GM18498 (cell line): ENCODE measurements at regions not wholly inside any gene's neighbourhood (a gene's known extent, or its start where the extent isn't known, plus 50 kb on each side); places are given as distances from the start of the nearest gene placed in this dataset.

ENCODE experiments used
- ATAC-seq: cut with Tn5 transposase; IDR thresholded peaks from one replicate; pipeline ENCODE4 v1.9.1; 2021; ENCODE audit warnings: mild to moderate bottlenecking, moderate library complexity; ENCODE audit not compliant: unreplicated experiment

GRCh38 chr18:54716586-54716985 lies 111.7 kb upstream of the RAB27B start:
- ATAC-seq, result no peak

GRCh38 chr18:54717673-54718407 lies 110.4 kb upstream of the RAB27B start:
- peak; percentile 90 for ATAC-seq

GRCh38 chr18:54718408-54718773 lies 109.9 kb upstream of the RAB27B start:
- ATAC-seq, result no peak

DNA sequence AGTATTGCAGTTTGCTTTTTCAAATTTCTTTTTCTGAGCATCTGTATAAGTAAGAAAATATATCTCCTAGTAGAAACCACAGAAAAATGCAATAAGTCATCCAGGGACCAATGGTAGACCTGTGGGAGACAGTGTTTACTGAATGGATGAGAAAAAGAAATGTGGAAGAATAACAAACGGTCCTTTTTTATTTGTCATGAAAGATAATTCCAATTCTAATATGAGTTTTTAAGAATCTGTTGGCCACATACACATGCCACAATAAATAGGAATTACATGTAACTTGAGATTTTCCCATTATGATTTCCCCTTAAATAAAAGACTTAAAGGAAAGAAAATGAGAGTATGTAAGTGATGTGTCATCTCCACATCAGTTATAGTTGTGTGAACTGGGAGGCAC lies 107.7 kb upstream of the RAB27B start:
- no peak for ATAC-seq

GRCh38 chr18:54726143-54726542 lies 102.1 kb upstream of the RAB27B start:
- ATAC-seq, result no peak

- no peak for ATAC-seq
These were observed 94.2 kb upstream of the RAB27B start for GRCh38 chr18:54734059-54734458.

DNA sequence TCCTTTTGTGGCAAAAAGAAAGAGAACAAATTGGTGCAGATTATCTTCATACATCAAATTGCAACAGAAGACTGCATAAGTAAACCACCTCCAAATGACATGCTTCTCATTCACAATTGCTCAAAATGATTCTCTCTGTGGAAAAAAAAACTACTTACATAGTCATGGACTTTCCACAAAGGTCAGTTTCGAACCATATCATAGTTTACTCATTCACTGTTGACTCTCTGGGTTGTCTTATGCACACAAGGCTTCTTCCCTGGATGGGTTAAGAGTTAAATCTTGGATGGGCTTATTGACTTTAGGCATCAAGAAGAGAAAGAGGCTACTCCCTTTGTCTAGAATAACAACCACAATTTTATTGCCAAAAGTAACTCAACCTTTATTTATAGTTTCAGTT lies 91.3 kb upstream of the RAB27B start:
- no peak for ATAC-seq

GRCh38 chr18:54737986-54738385 lies 90.3 kb upstream of the RAB27B start:
- ATAC-seq, result no peak

GRCh38 chr18:54739476-54739875 lies 88.8 kb upstream of the RAB27B start:
- ATAC-seq, result no peak

- ATAC-seq, result no peak
These were observed 88.0 kb upstream of the RAB27B start for GRCh38 chr18:54740136-54740846.

- ATAC-seq, result no peak
These were observed 86.2 kb upstream of the RAB27B start for GRCh38 chr18:54742120-54742519.

DNA sequence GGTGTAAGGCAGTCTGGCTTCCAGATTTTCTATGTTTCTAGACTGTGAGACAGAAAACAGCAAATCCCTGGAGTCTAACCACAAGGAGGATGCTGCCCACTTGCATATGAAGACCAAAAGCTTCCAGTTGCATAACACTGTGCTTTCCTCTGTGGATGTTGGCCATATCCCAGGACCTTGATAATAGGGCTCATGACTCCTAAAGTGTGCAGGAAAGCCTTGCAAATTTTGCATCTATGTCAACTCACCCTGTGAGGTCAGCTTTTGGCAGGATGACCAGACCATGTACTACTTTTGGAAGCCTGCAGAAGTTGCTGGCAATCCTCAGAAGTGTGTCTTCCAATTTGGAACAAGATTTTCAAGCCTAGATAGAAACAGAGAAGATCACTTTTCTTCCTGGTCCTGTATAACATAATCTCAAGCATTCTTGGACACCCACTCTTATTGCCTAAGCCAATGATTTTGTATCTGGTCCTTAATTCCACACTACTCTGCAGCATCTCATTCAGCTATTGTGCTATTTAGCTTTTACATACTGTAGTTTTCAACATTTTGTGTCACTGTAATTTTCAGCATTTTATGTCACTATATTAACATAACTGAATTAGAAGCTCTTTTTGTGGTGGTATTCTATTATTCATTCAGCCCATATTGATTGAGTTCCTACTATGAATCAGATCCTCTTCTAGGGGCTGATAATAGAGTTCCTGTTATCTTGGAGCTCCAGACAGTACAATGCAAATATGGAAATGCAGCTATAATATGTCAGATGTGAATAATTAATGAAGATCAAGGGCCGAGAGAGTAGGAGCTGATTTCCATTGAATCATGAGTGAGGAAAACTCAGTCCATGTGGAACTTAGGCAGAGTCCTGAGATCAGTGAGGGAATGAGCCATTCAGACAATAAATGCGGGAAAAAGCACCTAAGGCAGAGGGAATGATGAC lies 85.3 kb upstream of the RAB27B start:
- ATAC-seq, result no peak

GRCh38 chr18:54743605-54743995 lies 84.7 kb upstream of the RAB27B start:
- ATAC-seq, result no peak

- no peak for ATAC-seq
These were observed 79.0 kb upstream of the RAB27B start for GRCh38 chr18:54749291-54749690.

GRCh38 chr18:54750350-54750749 lies 77.9 kb upstream of the RAB27B start:
- no peak for ATAC-seq

DNA sequence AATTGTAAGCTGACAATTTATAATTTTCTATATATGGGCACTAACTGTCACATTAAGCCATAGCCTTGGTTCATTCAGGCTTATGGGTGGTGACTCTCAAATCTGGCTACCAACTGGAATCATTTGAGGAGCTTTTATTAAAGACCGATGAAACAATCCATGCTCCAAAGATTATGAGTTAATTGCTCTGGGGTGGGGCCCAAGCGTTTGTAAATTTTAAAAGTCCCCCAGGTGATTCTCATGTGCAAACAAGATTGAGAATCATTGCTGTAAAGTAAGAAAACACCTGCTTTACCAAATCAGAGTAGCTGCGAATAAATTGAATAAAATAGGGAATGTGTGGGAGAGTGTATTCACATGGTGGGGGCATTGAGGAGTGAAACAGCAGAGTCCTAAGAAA lies 76.1 kb upstream of the RAB27B start:
- no peak for ATAC-seq

DNA sequence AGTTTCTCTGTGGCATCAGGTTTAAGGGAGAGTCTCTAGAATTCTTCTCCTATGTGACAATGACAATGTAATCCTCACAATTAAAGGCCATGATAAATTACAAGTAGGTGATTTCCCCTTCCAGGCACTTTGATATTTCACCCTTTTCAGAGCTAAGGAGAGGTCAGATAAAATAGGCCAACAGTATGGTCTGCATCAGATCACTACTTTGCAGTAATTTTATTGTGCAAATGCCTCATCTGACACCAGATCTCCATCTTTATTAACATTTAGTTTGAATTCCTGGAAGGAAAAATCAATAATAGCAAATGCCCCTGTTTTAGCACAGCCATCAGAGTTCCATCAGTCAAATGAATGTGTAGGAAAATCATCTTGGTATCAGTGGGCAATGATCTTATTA lies 72.8 kb upstream of the RAB27B start:
- no peak for ATAC-seq

GRCh38 chr18:54762386-54762785 lies 65.9 kb upstream of the RAB27B start:
- no peak for ATAC-seq

- ATAC-seq, result no peak
These were observed 63.5 kb upstream of the RAB27B start for GRCh38 chr18:54764786-54765185.

GRCh38 chr18:54765636-54766375 lies 62.5 kb upstream of the RAB27B start:
- ATAC-seq, result no peak

- ATAC-seq, result no peak
These were observed 61.6 kb upstream of the RAB27B start for GRCh38 chr18:54766634-54767033.
